GM18508 (cell line): ENCODE measurements at regions not wholly inside any gene's neighbourhood (a gene's known extent, or its start where the extent isn't known, plus 50 kb on each side); places are given as distances from the start of the nearest gene placed in this dataset.

Experiments
- ATAC-seq: cut with Tn5 transposase; IDR thresholded peaks from one replicate; pipeline ENCODE4 v1.9.1; 2021; ENCODE audit warnings: moderate number of reproducible peaks; ENCODE audit not compliant: insufficient read depth, unreplicated experiment

DNA sequence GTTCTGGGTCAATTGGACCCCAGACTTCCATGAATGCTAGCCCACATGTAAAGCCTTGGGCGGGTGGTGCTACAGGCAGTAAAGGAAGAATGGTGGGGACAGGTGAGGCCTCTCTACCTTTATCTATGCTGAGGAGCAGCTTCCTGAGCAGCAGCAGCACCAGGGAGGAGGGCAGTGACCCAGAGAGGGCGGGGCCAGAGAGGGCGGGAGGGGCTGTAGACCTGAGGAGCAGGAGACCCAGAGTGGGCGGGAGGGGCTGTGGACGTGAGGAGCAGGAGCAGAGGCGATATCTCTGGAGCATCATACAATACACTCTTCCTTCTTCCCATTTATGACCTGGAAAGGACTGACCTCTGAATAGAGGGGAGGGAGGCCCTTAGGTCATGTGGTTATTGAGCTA, 165.9 kb downstream of the MTRR start:
- no peak for ATAC-seq

DNA sequence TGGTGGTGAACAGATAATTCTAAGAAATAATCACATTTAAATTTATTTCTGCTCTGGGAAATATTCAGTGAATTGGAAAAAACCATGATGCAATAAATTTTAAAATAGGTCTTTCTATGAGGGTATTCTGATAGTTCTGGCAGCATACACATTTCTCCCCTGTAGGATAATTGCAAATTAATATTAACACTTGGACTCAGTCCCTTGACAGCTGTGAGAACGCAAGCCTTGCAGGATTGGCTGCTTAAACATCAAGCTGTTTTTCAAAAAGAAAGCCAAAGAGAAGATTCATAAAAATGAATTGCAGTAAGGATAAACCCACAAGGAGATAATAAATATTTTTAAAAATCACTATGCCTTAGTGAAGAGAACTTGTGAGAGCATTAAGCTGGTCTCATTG, 180.0 kb downstream of the MTRR start:
- no peak for ATAC-seq

DNA sequence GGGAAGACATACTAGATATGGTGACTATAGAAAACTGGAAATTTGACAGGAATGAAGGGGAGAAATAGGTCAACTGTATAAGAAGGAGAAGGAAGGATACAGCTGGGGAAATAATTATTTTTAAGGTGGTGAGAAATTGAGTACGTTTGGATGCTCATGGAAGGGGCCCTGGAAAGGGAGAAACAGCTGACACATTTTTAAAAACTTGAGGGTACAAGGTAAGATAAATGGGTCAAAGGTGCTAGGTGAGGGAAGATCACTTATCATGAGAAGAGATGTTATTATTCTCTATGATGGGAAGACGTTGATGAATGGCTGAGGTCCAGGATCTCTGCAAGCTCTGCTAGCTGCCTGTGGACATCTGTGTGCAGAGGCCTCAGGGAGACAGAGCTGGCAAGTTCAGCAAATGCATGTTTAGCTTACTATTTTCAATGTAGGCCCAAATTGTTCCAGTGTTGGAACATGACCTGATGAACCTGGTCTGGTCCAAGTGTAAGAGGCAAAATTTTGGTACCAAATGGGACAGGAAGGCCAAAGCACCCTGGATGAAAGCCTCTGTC, 181.7 kb downstream of the MTRR start:
- no peak for ATAC-seq

DNA sequence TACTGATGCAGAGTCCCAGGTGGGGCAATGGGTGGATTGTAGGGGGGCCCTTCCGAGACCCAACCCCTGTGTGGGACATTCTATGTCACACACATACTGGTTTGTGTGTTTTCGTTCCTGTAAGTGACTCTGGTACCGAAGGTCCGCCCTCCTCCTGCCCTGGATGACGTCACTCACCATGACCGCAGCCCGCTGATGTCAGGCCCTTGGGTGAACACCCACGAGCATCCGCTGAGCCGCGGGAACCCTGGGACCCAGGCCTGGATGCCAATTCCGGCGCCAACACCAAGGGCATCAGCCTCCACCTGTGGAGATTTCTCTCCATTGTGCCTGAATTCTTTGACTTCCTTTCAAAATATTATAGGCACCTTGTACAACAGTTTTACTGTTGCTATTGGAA, 184.3 kb downstream of the MTRR start:
- no peak for ATAC-seq

DNA sequence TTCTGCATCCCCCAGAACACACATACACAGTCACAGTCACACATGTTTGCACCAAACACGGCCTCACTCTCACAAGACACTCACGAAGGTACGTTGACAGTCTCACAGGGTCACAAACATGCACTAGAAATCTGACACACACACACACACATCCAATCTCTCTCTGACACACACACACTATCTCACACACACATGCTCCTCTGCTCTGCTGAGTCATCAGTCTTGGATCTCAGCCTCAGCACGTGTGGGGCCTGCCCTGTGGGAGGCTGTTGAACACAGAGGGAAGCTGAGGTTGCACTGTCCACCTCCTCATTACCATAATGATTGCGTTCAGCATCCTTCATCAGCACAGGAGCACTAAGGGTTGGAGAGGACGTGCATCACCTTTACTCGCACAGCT, 188.8 kb downstream of the MTRR start:
- no peak for ATAC-seq

DNA sequence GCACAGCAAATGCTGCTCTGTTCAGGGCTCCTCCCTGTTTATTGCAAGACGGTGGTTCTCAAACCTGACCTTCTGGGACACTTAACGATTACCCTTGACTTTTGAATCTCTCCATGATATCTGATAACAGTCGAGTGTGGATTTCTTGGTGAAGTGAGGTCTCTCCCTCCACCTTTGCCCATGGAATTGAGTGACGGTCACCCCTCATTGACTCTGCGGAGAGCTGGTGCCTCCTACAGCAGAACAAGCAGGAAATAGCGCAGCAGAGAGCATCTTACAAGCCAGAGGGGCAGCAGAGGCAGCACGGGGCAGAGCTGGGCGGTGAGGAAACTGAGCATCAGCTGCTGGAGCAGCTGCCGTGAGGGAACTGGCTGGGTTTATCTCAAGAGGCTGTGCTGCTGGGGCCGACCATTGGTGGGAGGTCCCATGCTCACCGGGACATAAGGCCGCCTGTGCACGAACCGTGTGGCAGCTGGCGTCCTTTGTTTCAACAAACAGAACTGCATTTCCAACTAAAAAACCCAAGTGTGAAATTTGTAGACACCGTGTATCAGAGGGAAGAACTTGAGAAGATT, 189.8 kb downstream of the MTRR start:
- ATAC-seq: no peak

DNA sequence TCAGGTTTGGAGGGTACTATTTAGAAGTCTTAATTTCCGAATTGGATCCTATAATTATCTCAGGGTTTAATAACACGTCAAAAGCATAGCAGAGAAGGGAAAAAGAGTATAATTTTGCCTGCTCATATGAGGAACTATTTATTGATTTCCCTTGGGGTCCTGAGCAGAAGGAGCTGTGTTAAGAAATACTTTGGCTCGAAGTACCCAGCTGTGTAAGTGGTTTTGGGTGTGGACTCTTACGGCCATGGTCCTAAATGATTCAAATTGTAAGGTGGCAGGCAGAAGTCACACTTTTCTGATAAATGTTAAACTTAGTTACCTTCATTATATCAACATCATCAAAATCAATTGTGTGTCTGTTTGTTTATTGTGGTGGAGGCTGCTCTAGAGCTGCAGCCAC, 190.4 kb downstream of the MTRR start:
- no peak for ATAC-seq

DNA sequence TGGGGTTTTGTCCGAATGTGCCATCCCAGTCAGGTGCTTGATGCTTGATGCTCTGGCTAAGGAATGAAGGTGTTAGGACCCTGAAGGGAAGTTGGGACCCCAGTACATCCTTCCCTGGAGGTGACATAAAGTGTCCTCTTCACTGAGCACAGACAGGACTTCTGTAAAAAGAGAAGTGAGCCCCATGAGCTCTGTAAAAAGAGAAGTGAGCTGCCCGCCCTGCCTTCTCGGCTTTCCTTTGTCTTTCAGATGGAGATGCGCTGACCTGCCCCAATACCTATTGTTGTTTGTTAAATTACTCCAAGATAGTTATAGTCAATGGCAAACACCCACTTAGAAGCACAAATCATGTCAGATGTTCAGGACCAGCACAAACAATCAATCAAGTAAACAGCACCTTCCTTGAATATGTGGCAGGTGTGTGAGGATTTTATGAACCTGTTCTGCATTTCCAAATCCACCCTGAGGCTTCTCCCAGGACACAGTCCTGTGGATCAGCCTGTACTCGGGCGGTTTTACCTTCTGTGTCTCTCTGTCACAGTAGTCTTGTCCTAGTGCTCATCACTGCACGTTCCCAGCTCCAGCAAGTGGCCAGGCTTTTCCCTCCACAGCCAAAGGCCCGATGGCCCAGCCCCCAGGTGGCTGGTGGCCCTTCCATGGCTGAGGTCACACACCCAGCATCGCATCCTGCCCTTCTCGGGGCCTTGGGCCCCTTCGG, 191.4 kb downstream of the MTRR start:
- no peak for ATAC-seq

DNA sequence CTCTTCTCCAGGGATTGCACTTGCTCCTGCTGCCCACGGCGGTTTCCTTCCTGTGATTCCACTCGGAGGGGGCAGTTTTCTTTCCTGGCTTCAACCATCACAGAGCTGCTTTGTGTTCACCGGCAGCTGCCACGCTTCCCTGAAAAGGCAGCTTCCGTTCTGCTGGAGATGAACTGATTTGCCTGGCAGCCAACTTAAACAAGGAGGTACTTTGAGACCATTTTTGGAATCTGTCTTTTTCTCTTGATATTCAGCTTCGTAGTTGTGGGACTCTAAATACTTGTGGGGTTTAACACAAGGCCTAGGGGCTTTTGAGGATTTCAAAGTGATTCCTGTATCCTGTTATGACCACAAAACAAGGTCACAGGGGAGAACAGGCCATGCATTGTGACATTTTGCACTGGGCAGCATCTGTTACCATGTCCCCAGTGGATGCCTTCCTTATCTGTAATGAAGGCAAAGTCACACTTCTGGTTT, 192.0 kb downstream of the MTRR start:
- ATAC-seq: no peak

DNA sequence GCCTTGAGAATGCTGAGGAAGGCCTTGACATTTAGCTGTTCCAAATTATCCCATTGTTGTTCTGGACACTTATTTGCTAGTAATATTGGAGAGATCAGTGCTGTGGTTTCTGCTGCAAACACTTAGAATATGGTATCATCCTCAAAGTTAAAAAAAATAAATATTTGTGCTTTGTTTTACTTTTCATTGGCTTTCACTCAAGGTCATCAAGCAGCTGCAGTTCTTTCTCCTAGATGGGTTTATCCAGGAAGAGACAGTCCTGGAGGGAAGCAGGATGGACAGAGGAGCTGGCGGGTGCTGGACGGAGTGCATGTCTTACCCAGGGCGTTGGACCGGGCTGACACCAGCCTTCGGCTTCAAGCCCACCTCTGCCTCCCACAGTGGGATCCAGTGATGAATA, 193.6 kb downstream of the MTRR start:
- ATAC-seq: no peak

DNA sequence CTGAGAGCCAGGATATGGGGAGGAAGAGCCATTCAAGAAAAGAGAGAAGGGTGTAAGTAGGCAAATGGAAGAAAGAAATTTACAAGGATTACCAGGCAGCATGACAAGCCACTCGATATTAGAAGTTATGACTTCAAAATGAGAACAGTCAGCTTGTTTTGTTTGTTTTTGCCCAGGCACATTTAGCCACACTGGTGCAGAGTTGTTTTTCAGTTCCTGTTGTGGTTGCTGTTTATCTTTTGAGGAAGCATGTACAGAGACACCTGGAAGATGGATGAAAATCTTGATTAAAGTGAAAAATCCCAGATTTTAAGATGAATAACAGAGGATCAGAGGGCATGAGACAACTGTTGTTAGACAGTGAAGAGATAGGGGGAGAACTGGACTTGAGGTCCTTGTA, 199.1 kb downstream of the MTRR start:
- no peak for ATAC-seq

DNA sequence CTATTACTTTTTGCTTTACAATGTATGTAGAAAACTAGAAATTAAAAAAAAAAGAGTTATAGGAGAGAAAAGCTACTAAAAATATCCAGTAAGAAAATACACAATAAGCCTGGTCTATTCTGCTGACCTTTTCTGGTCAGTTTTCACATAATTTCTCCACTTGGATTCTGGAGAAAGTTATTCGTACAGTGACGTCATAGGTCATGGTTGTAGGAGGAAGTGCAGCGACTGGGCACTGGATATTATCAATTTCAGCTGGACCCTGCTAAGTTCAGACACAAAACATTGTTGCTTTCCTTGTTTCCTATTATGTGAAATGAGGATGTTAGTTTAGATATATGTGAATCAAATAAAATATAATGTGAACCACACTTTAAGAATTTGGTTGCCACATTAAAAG, 201.2 kb downstream of the MTRR start:
- no peak for ATAC-seq

DNA sequence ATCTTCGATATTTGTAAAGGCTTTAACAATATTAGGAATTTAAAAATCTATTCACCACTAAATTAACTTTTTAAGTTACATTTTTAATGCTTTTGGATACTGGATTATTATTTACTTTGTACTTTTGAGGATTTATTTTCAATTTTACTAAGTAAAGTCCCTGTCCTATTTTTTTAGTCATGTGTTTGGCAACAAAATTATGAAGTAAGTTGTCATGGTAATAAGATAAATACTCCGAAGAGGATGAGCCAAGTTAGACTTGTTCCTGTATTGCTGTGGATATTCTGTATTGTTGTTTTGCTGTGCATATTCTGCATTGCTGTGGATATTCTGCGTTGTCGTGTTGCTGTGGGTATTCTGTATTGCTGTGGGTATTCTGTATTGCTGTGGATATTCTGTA, 210.1 kb downstream of the MTRR start:
- no peak for ATAC-seq

DNA sequence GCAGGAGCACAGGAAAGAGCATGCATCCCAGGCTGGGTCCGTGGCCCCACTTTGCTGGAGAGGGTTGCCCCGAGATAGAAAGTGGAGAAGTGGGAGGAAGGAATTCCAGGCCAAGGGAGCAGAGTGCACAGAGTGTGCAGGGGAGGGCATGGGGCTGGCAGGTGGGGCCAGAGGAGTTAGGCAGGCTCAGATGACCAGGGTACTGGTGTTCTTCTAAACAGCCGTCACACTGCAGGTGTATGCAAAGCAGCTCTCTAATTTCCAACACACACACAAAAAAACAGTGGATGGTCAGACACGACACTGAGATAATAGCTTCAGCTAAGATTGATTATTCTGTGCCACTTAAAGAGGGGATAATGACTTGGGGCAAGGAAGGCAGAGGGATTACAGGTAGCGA, 212.2 kb downstream of the MTRR start:
- ATAC-seq: no peak

DNA sequence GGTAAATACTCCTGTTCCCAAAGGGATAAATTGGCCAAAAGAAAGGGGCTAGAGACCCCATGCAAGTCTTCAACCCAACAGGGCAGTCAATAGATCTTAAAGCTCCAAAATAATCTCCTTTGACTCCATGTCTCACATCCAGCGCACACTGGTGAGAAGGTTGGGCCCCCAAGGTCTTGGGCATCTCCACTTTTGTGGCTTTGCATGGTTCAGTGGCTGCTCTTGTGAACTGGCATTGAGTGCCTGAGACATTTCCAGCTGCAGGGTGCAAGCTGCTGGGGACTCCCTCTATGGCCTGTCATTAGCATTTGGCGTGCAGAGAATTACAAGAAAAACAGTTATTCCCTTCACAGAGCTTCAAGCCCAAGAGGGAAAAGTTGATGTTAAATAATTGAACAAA, 224.7 kb downstream of the MTRR start:
- no peak for ATAC-seq

DNA sequence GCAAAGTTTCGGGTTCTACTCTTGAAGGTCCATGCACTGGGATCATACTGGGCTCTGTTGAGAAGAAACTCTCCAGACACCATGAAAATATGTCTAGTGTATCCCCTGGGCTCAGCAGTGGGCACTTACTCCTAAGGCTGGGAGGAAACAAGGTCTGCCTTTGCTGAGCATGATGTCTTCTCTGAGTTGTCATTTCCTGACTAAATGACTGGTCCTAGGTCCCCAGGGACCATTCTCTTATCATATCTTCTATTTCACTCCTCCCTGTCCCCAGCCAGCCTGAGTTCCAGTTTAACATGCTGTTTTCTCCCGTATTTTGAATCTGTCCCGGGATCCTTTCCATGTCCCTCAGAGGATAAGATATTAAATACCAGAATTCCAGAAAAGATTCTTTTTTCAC, 225.4 kb downstream of the MTRR start:
- ATAC-seq: no peak

DNA sequence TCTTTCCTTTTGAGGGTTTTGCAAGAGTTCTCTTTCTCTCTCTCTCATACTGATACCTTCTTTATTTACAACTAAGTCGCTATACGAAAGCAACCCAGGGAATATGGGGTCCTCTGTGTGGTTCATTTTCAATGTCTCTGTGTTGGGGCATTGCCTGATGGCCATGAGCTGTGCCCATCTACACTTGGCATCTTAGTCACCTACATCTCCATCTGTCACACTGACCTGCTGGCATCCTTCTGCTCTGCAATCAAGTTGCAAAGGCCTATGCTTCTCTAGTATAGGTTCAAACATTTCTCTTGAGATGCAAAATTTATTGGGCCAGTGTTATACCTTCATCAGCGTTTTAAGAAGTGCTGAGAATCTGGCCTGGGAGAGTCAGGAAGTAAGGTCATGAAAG, 228.2 kb downstream of the MTRR start:
- ATAC-seq: no peak

DNA sequence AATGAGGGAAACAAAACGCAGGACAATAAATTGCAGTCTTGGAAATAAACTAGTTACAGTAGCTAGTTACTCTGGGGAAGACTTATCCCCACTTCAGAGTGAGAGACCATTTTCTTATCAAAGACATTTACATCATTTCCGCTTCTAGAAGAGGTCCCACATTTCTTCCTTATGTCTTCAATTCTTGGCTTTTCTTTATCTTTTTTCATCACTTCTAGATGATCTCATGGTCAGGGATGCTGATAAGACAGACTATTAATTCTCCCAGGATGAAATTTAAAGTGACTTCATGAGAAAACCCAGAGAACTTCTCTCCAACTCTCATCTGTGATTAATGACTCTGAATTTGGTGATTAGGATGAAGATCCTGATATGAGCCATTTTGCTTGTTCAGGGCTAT, 229.1 kb downstream of the MTRR start:
- ATAC-seq: no peak

DNA sequence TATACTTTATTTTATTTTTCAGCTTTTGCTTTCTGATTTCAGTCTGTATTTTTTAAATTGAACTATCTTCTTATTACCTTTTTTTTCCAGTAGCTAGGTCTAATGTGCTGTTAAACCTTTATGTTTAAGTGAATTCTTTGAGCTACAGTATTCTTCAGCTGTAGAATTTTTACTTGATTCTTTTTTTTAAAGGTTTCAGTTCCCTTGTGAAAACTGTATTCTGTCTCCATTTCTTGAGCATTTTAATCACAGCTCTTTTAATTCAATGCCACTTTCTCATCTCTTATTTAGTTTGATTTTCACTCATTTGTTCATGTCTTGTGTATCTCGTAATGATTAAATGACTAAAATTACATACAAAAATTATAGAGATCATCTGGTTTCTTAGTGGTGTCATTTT, 233.8 kb downstream of the MTRR start:
- no peak for ATAC-seq

DNA sequence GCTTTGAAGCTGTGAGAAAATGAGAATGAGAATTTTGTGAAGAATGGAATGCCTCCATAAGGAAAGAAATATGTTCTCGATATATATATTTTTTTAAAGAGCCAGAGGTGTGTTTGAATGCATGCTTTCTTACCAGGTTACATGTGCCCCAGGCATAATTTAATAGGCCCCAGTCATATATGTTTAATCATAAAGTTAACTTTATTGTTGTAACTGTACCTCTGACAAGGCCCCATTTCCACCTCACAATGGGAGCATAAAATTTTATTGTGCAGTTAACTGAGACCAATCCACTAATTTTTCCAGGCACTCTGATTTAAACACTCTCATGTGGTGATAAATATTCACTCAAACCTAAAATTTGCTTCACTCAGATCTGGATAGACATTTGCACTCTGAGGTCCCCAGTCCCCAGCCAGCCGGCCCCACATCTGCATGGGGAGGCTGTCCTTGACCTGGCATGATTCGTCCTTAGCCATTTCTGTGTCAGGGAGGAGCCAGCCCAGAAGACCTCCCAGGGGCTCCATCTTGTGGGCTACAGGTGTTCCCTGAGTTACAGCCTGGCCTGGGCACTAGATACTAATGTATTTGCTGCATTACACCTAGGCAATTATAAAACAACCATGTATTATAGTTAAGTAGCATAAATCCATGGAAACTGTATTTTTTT, 245.8 kb downstream of the MTRR start:
- ATAC-seq: no peak

DNA sequence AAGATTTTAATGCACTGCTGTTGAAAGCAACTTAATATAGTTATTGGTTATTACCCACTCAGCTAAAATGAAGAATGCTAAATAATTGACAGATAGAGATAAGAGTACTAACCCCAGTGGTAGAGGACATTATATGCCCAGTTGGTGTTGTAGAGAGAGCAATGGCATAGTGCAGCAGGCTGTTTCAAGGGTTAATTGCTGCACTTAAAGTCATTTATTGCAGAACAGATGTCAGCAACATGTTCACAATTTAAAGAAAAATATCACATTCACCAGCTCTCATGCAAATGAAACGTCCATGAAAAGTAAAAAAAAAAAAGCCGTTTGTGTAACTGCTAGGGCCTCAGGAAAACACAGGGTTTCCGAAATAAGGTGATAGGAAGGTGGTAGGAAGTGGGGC, 254.6 kb downstream of the MTRR start:
- ATAC-seq: no peak

DNA sequence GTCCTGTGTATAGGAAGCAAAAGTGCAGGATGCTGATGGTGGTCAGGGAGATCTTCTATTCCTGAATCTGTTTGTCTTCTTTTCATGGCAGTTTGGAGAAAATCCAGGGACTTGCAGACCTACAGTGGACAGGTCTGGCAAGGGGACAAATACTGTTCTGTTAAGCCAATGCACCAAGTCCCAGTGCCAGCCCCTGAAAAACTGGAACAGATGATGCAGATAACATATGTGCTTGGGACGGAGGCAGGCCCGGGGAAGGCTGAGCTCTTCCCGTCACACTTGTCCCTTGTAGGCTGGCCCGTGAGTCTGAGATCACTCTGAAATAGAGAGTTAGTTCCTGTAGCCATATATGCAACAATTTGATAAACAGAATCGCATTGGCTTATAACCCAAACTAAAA, 265.7 kb downstream of the MTRR start:
- no peak for ATAC-seq
